ENCODE measurements at regions not wholly inside any gene's neighbourhood (a gene's known extent, or its start where the extent isn't known, plus 50 kb on each side); places are given as distances from the start of the nearest gene placed in this dataset.
"Not testable (repeated sequence)": the region's sequence is repeated elsewhere in the genome, so short reads cannot be mapped to it uniquely, and the experiment has no call there.

- DNase-seq (no peak), ATAC-seq (ENCODE audit: poor library complexity) (no peak)
- intact Hi-C loops (cut with DNase I): no loop called here
These were observed 1033.8 kb upstream of the AUTS2 start for GRCh38 chr7:68564306-68565135.

DNA sequence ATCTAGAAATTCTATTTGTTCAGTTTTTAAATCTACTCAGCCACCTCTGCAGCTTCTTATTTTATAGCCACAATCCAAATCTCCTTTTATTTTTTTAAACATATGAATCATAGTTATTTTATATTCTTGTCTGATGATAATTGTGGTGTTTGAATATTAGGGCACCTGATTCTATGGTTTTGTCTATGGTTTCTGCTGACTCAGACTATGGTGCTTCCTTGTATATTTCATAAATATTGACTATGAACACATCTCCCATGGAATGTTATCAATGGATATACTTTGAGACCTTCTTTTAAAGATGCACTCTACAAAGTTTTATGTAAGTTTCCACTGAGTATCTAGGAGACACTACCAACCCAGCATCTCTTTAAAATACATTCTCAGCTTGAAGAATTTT lies 1027.0 kb upstream of the AUTS2 start:
- no peak for DNase-seq
- intact Hi-C loops (cut with DNase I): no loop called here
- ATAC-seq (ENCODE audit: poor library complexity): no peak

- ATAC-seq (ENCODE audit: poor library complexity): no peak
- intact Hi-C loops (cut with DNase I): no loop called here
- DNase-seq: no peak
These were observed 1024.8 kb upstream of the AUTS2 start for GRCh38 chr7:68573271-68574005.

GRCh38 chr7:68576366-68576765 lies 1021.9 kb upstream of the AUTS2 start:
- ATAC-seq (ENCODE audit: poor library complexity) (no peak), DNase-seq (no peak)
- intact Hi-C loops (cut with DNase I): no loop called here

DNA sequence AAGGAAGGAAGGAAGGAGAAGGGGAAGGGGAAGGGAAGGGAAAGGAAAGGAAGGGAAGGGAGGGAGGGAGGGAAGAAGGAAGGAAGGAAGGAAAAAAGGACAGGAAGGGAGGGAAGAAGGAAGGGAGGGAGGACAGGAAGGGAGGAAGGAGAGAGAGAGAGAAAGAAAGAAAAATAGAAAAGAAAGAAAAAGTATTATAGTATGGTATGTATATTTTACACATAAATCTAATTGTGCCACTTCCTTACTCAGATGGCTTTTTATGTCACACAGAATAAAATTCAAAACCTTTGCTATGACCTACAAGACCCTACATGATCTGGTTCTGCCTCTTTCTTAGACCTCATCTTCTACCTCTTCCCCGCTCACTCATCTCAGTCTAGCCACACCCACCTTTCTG lies 1016.9 kb upstream of the AUTS2 start:
- intact Hi-C loops (cut with DNase I): no loop called here
- ATAC-seq (ENCODE audit: poor library complexity) (no peak), DNase-seq (no peak)

- ATAC-seq (ENCODE audit: poor library complexity): no peak
- intact Hi-C loops (cut with DNase I): no loop called here
These were observed 1010.7 kb upstream of the AUTS2 start for GRCh38 chr7:68587599-68587998.

DNA sequence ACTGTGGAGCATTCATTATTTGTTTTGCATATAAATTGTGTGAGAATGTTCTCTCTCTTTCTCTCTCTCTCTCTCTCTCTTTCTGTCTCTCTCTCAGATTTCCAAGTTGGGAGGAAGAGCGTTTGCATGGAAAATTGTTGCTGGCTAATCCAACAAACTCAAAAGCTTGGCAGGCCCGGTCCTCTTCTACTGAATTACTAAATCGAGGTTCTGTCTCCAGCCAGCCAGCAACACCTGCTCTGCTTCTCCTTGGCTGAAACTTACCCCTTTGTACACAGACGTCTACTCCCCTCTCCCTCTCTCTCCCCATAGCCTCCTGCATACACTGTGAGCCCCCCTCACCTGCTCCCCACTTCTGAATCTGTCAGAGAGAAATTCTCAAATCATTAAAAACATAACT lies 996.4 kb upstream of the AUTS2 start:
- ATAC-seq (ENCODE audit: poor library complexity): no peak
- no peak for DNase-seq
- intact Hi-C loops (cut with DNase I): no loop called here

More at GRCh38 chr7:68587599-68587998, 1010.7 kb upstream of the AUTS2 start:
- DNase-seq: no peak

DNA sequence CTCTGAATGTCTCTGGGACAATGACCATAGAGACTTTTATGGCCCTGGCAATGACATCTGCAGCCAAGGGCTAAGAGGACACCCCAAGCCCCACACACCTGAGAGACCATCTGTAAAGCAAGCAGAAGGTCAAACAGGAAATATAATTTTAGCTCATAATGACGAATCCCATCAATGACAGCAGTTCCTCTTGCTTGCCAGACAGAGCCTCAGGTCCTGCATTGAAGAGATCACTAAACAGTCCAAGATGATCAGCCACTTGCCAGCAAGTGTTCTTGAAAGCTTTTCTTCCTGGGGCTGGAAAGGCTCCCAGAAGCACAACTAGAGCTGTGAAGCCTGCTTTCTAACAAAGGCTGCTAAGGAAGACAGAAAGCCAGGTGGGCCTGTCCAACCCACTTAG lies 993.7 kb upstream of the AUTS2 start:
- DNase-seq: no peak
- ATAC-seq (ENCODE audit: poor library complexity): no peak
- intact Hi-C loops (cut with DNase I): no loop called here

GRCh38 chr7:68610701-68611100 lies 987.6 kb upstream of the AUTS2 start:
- intact Hi-C loops (cut with DNase I): no loop called here
- DNase-seq (no peak), ATAC-seq (ENCODE audit: poor library complexity) (no peak)

DNA sequence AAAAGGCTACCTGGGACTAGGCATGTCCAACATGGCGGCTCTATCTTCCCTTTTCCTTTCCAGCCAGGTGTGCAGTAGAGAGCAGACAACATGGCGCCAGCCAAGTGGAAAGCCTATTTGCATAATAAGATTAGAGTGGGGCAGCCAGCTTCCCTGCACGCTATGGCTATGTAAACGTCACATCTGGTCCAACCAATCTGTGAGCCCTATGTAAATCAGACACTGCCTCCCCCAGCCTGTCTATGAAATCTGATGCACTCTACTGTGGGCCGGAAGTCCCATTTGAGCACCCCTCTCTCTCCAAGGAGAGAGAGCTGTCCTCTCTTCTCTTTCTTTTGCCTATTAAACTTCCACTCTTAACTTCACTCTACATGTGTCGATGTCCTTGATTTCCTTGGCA lies 984.9 kb upstream of the AUTS2 start:
- ATAC-seq (ENCODE audit: poor library complexity) (no peak), DNase-seq (no peak)
- intact Hi-C loops (cut with DNase I): no loop called here

DNA sequence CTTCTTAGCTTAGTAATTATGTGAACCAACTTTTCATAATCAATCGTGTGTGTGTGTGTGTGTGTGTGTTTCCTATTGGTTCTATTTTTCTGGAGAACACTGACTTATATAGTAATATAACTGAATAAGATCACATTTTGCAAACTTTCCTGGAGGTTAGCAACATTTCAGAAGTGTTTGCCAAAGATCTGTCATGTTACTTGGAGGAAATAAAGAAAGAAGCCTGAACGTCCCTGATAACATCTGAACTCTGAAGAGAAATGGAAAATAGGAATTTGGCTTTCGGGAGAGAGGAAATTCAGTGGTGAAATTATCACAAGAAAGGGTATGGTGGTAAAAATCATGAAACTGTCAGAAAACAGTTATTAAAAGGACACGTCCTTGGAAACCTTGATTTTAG lies 984.4 kb upstream of the AUTS2 start:
- ATAC-seq (ENCODE audit: poor library complexity): no peak
- intact Hi-C loops (cut with DNase I): no loop called here

GRCh38 chr7:68619526-68619925 lies 978.7 kb upstream of the AUTS2 start:
- intact Hi-C loops (cut with DNase I): no loop called here
- no peak for ATAC-seq (ENCODE audit: poor library complexity)
- DNase-seq: no peak

More for the DNA sequence above, 984.4 kb upstream of the AUTS2 start:
- DNase-seq: no peak

- intact Hi-C loops (cut with DNase I): no loop called here
- DNase-seq (no peak), ATAC-seq (ENCODE audit: poor library complexity) (no peak)
These were observed 975.8 kb upstream of the AUTS2 start for GRCh38 chr7:68622500-68622899.

DNA sequence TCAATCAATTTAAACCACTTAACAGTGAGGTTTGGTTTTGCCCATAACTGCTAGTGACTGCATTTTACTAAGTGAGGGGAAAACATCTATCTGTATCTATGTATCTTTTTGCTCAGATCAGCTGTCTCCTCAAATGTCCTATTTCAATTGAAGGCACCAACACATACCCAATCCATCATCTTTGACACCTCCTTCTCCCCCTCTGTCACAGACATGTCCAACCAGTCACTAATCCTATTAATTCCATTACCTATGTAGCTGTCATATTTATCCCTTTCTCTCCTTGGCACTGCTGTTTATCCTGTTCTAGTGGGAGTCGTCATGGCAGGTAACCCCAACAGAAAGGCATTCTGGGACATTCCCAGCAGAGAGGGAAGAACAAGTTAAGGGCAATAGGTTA lies 975.2 kb upstream of the AUTS2 start:
- ATAC-seq (ENCODE audit: poor library complexity) (no peak), DNase-seq (no peak)
- intact Hi-C loops (cut with DNase I): no loop called here

GRCh38 chr7:68627247-68627864 lies 970.9 kb upstream of the AUTS2 start:
- intact Hi-C loops (cut with DNase I): no loop called here
- DNase-seq: no peak
- ATAC-seq (ENCODE audit: poor library complexity): no peak

GRCh38 chr7:68630914-68631313 lies 967.4 kb upstream of the AUTS2 start:
- ATAC-seq (ENCODE audit: poor library complexity); DNase-seq; intact Hi-C loops (cut with DNase I): not testable (repeated sequence)

- intact Hi-C loops (cut with DNase I): no loop called here
- no peak for DNase-seq
- ATAC-seq (ENCODE audit: poor library complexity): no peak
These were observed 958.2 kb upstream of the AUTS2 start for GRCh38 chr7:68640103-68640502.

GRCh38 chr7:68642727-68643126 lies 955.5 kb upstream of the AUTS2 start:
- intact Hi-C loops (cut with DNase I): no loop called here
- no peak for DNase-seq
- no peak for ATAC-seq (ENCODE audit: poor library complexity)

GRCh38 chr7:68663392-68663791 lies 934.9 kb upstream of the AUTS2 start:
- DNase-seq: no peak
- ATAC-seq (ENCODE audit: poor library complexity): no peak
- intact Hi-C loops (cut with DNase I): no loop called here

GRCh38 chr7:68671046-68671445 lies 927.2 kb upstream of the AUTS2 start:
- ATAC-seq (ENCODE audit: poor library complexity) (peak; percentile 34), DNase-seq (no peak)
- intact Hi-C loops (cut with DNase I): no loop called here

Data from Right ventricle myocardium superior (tissue), 1 donor.